OCI-LY3 (cell line): ENCODE measurements at regions not wholly inside any gene's neighbourhood (a gene's known extent, or its start where the extent isn't known, plus 50 kb on each side); places are given as distances from the start of the nearest gene placed in this dataset.

Experiments
- H2AFZ ChIP-seq: fragments of 200-600, 300-600 bp; shearing (Covaris generic); 2 replicates; pipeline ENCODE4 v1.6.0; 2014; ENCODE audit warnings: antibody characterized with exemption, low read depth, low read length
- H3K27ac ChIP-seq: fragments of 200-600, 300-600 bp; sonication (generic); 2 replicates; pipeline ENCODE4 v1.5.1; 2014; ENCODE audit warnings: mild to moderate bottlenecking, low read length, moderate library complexity, mixed read lengths
- H3K27me3 ChIP-seq: fragments of 200-600, 300-600 bp; sonication (generic); 2 replicates; pipeline ENCODE4 v1.6.1; 2014; ENCODE audit warnings: low read depth, low read length, mixed read lengths
- H3K36me3 ChIP-seq: fragments of 200-600, 300-600 bp; sonication (generic); replicated peaks from 2 replicates; pipeline ENCODE3; 2014; ENCODE audit warnings: low read depth, low read length, mixed read lengths
- H3K4me1 ChIP-seq: fragments of 300-600, 200-600 bp; sonication (generic); 2 replicates; pipeline ENCODE4 v1.6.1; 2014; ENCODE audit warnings: low read length, mixed read lengths
- H3K4me2 ChIP-seq: fragments of 200-600, 300-600 bp; sonication (generic); 2 replicates; pipeline ENCODE4 v1.6.1; 2014; ENCODE audit warnings: low read length, mixed read lengths
- H3K4me3 ChIP-seq: fragments of 300-600, 200-600 bp; sonication (generic); 2 replicates; pipeline ENCODE4 v1.5.1; 2014; ENCODE audit warnings: antibody characterized with exemption, mild to moderate bottlenecking, low read length, moderate library complexity
- H3K79me2 ChIP-seq: fragments of 300-600, 200-600 bp; shearing (Covaris generic); 2 replicates; pipeline ENCODE4 v1.6.1; 2014; ENCODE audit warnings: mild to moderate bottlenecking, low read length, mixed read lengths
- H3K9ac ChIP-seq: fragments of 300-600, 200-600 bp; shearing (Covaris generic); 2 replicates; pipeline ENCODE4 v1.6.0; 2014; ENCODE audit warnings: mild to moderate bottlenecking, low read length, moderate library complexity
- H3K9me3 ChIP-seq: fragments of 200-600, 300-600 bp; shearing (Covaris generic); 2 replicates; pipeline ENCODE4 v1.6.1; 2014; ENCODE audit warnings: low read length, mixed read lengths; ENCODE audit not compliant: insufficient read depth
- H4K20me1 ChIP-seq: fragments of 200-600, 300-600 bp; sonication (generic); 2 replicates; pipeline ENCODE4 v1.6.1; 2016; ENCODE audit warnings: low read length, mixed read lengths; ENCODE audit not compliant: insufficient read depth
- EZH2phosphoT487 ChIP-seq: fragments of 200-600 bp; shearing (Covaris generic); IDR thresholded peaks from 2 replicates; pipeline ENCODE4 v1.6.1; 2018; ENCODE audit warnings: antibody characterized with exemption, mixed run types, low read depth
- TF ChIP-seq, protein P1 (sequence below): fragments of 200-600, 300-600 bp; sonication (generic); IDR thresholded peaks from 2 replicates; pipeline ENCODE4 v1.5.1; 2014; ENCODE audit warnings: antibody characterized with exemption, low read length, low read depth

DNA sequence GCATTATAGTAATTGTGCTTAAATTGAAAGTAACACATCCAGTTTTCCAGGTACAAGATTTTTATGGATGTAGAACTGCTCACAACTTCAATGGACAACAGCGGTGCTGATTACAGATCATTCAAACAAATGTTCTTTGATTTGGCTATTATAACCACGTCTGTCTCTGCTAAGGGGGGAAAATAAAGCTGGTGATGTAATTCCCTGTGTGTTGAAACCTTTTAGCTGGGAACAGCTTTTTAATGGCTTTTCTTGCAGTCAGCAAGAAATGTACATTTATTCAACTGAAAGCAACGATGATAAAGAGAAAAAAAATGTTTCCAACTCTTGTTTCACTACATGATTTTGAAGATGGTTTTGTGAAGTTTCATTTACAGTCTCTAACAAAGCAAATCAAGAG, 431.9 kb upstream of the AGTR1 start:
- no peaks in the 10 kb centered on the region for H3K36me3 ChIP-seq
- no peaks in the 10 kb centered on the region for H4K20me1 ChIP-seq
- H3K4me3 ChIP-seq: no peak overlapping the region
- no peaks in the 10 kb centered on the region for H3K27me3 ChIP-seq
- no peak for TF ChIP-seq EZH2phosphoT487
- H3K4me1 ChIP-seq: no peaks in the 10 kb centered on the region
- H3K9ac ChIP-seq: no peak overlapping the region
- H2AFZ ChIP-seq: no peak overlapping the region
- H3K9me3 ChIP-seq: no peaks in the 10 kb centered on the region
- no peaks in the 10 kb centered on the region for H3K79me2 ChIP-seq
- no peak overlapping the region for H3K4me2 ChIP-seq
- H3K27ac ChIP-seq: no peak overlapping the region

DNA sequence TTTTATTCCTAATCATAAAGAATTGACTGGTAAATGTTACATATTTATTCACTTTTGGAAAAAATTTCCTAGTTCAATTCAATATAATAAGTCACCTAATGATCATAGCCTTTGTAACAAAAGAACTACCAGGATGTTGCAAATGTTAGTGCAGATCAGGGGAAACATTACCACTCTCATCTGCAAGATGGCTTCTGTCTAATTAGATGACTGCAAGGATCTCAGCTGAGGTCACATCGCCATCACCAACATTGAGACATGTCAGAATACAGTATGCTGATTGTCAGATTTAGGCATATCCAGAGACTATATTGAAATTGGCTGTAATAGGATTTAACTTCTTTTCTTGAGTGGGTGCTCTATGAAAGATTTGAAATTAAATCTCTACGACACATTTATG, 431.4 kb upstream of the AGTR1 start:
- Histone ChIP-seq H3K36me3 (no peaks in the 10 kb centered on the region), H3K4me3 (no peak overlapping the region), H3K79me2 (no peaks in the 10 kb centered on the region), H3K4me1 (no peaks in the 10 kb centered on the region), H3K27me3 (no peaks in the 10 kb centered on the region), H3K9me3 (no peaks in the 10 kb centered on the region), H3K9ac (no peak overlapping the region), H3K27ac (no peak overlapping the region), H2AFZ (no peak overlapping the region), H4K20me1 (no peaks in the 10 kb centered on the region), H3K4me2 (no peak overlapping the region)
- TF ChIP-seq EZH2phosphoT487: no peak
- TF ChIP-seq, protein P1, sequence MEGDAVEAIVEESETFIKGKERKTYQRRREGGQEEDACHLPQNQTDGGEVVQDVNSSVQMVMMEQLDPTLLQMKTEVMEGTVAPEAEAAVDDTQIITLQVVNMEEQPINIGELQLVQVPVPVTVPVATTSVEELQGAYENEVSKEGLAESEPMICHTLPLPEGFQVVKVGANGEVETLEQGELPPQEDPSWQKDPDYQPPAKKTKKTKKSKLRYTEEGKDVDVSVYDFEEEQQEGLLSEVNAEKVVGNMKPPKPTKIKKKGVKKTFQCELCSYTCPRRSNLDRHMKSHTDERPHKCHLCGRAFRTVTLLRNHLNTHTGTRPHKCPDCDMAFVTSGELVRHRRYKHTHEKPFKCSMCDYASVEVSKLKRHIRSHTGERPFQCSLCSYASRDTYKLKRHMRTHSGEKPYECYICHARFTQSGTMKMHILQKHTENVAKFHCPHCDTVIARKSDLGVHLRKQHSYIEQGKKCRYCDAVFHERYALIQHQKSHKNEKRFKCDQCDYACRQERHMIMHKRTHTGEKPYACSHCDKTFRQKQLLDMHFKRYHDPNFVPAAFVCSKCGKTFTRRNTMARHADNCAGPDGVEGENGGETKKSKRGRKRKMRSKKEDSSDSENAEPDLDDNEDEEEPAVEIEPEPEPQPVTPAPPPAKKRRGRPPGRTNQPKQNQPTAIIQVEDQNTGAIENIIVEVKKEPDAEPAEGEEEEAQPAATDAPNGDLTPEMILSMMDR: no peak

DNA sequence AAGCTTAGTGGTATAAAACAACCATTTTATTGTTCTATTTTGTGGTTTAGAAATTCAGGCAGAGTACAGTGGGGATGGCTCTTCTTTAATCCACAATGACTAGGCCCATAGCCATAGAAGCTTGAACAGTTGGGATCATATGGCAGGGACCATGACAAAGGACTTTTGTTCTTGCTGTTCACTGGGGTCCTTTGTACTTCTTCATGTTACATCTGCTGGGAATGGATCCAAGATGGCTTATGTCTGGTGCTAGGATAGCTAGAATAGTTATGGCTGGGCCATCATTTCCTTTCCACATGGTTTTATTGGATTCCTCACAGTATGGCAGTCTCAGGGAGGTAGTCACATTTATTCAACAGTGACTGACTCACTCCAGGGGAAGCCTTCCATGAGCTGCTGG, 427.9 kb upstream of the AGTR1 start:
- no peaks in the 10 kb centered on the region for H3K27me3 ChIP-seq
- no peak overlapping the region for H3K4me3 ChIP-seq
- H3K4me1 ChIP-seq: no peaks in the 10 kb centered on the region
- no peak overlapping the region for H3K4me2 ChIP-seq
- TF ChIP-seq, protein P1: no peak
- TF ChIP-seq EZH2phosphoT487: no peak
- H3K9ac ChIP-seq: no peak overlapping the region
- no peaks in the 10 kb centered on the region for H3K9me3 ChIP-seq
- no peak overlapping the region for H3K27ac ChIP-seq
- H3K36me3 ChIP-seq: no peaks in the 10 kb centered on the region
- H2AFZ ChIP-seq: no peak overlapping the region
- no peaks in the 10 kb centered on the region for H4K20me1 ChIP-seq
- H3K79me2 ChIP-seq: no peaks in the 10 kb centered on the region

DNA sequence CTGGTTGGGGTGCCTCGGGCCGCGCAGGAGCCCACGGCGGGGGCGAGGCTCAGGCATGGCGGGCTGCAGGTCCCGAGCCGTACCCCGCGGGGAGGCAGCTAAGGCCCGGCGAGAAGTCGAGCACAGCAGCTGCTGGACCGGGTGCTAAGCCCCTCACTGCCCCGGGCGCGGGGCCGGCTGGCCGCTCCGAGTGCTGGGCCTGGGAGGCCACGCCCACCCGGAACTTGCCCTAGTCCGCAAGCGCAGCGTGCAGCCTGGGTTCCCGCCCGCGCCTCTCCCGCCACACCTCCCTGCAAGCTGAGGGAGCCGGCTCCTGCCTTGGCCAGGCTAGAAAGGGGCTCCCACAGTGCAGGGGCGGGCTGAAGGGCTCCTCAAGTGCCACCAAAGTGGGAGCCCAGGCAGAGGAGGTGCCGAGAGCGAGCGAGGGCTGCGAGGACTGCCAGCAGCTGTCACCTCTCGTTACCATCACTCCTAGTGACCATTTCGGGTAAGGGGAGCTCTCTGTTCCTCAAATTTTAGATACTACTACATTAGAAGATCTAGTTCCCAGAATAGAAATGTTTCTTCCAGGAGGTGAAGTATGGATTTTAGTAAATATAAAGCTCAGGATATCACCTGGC, 417.0 kb upstream of the AGTR1 start:
- no peaks in the 10 kb centered on the region for H3K9me3 ChIP-seq
- no peak overlapping the region for H3K9ac ChIP-seq
- H4K20me1 ChIP-seq: no peaks in the 10 kb centered on the region
- no peaks in the 10 kb centered on the region for H3K4me1 ChIP-seq
- no peaks in the 10 kb centered on the region for H3K79me2 ChIP-seq
- TF ChIP-seq, protein P1: no peak
- TF ChIP-seq EZH2phosphoT487: no peak
- H3K27ac ChIP-seq: no peak overlapping the region
- H2AFZ ChIP-seq: no peak overlapping the region
- H3K4me3 ChIP-seq: no peak overlapping the region
- H3K27me3 ChIP-seq: no peaks in the 10 kb centered on the region
- no peaks in the 10 kb centered on the region for H3K36me3 ChIP-seq
- no peak overlapping the region for H3K4me2 ChIP-seq
